G401.6 (cell line): ENCODE measurements at regions not wholly inside any gene's neighbourhood (a gene's known extent, or its start where the extent isn't known, plus 50 kb on each side); places are given as distances from the start of the nearest gene placed in this dataset.
"Not testable (repeated sequence)": the region's sequence is repeated elsewhere in the genome, so short reads cannot be mapped to it uniquely, and the experiment has no call there.

Source experiments
- FAIRE-seq: peaks from 2 replicates; lab custom pipeline; 2012; peaks lifted over from hg19 to GRCh38; lab: Jason Lieb, UNC

GRCh38 chr12:75662511-75663159 is 151.2 kb upstream of the KRR1 start:
- FAIRE-seq = no peak

- FAIRE-seq = no peak
Observed at GRCh38 chr12:75661908-75662307, 150.5 kb upstream of the KRR1 start.

- no peak for FAIRE-seq
Observed at GRCh38 chr12:75660805-75661404, 149.5 kb upstream of the KRR1 start.

- FAIRE-seq = no peak
Observed at GRCh38 chr12:75660107-75660530, 148.7 kb upstream of the KRR1 start.

- no peak for FAIRE-seq
Observed at GRCh38 chr12:75658901-75659823, 147.8 kb upstream of the KRR1 start.

GRCh38 chr12:75658286-75658685 is 146.9 kb upstream of the KRR1 start:
- FAIRE-seq = no peak

- no peak for FAIRE-seq
Observed at GRCh38 chr12:75657831-75658230, 146.4 kb upstream of the KRR1 start.

GRCh38 chr12:75657354-75657753 is 145.9 kb upstream of the KRR1 start:
- FAIRE-seq = not testable (repeated sequence)

GRCh38 chr12:75656648-75657047 is 145.2 kb upstream of the KRR1 start:
- FAIRE-seq = no peak

- no peak for FAIRE-seq
Observed at GRCh38 chr12:75656210-75656609, 144.8 kb upstream of the KRR1 start.

GRCh38 chr12:75655315-75655806 is 144.0 kb upstream of the KRR1 start:
- no peak for FAIRE-seq

- FAIRE-seq = no peak
Observed at GRCh38 chr12:75651342-75651695, 139.9 kb upstream of the KRR1 start.

- FAIRE-seq = no peak
Observed at GRCh38 chr12:75650595-75651341, 139.4 kb upstream of the KRR1 start.

GRCh38 chr12:75650100-75650499 is 138.7 kb upstream of the KRR1 start:
- no peak for FAIRE-seq

- no peak for FAIRE-seq
Observed at GRCh38 chr12:75648856-75649255, 137.4 kb upstream of the KRR1 start.

- no peak for FAIRE-seq
Observed at GRCh38 chr12:75646329-75647210, 135.2 kb upstream of the KRR1 start.

GRCh38 chr12:75644472-75645072 is 133.2 kb upstream of the KRR1 start:
- FAIRE-seq = no peak

GRCh38 chr12:75643119-75643518 is 131.7 kb upstream of the KRR1 start:
- FAIRE-seq = not testable (repeated sequence)

GRCh38 chr12:75642226-75642625 is 130.8 kb upstream of the KRR1 start:
- FAIRE-seq = no peak

GRCh38 chr12:75641031-75641780 is 129.8 kb upstream of the KRR1 start:
- FAIRE-seq = no peak
